ENCODE measurements at regions not wholly inside any gene's neighbourhood (a gene's known extent, or its start where the extent isn't known, plus 50 kb on each side); places are given as distances from the start of the nearest gene placed in this dataset.

DNA sequence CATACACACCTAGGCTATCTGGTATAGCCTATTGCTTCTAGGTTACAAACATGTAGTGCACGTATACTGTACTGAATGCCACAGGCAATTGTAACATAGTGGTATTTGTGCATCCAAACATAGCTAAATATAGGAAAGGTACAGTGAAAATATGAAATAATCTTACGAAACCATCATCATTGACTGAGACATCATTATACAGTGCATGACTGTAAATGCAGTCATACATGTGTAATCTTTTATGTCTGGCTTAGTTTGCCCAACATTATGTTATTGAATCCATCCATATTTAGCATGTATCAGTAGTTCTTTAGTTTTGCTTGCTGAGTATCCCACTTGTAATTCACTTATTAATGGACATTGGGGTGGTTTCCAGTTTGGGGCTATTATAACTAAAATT, 124.9 kb downstream of the CYLD start:
- no peak for DNase-seq

GRCh38 chr16:50864386-50864785, 122.5 kb downstream of the CYLD start:
- no peak for DNase-seq

DNA sequence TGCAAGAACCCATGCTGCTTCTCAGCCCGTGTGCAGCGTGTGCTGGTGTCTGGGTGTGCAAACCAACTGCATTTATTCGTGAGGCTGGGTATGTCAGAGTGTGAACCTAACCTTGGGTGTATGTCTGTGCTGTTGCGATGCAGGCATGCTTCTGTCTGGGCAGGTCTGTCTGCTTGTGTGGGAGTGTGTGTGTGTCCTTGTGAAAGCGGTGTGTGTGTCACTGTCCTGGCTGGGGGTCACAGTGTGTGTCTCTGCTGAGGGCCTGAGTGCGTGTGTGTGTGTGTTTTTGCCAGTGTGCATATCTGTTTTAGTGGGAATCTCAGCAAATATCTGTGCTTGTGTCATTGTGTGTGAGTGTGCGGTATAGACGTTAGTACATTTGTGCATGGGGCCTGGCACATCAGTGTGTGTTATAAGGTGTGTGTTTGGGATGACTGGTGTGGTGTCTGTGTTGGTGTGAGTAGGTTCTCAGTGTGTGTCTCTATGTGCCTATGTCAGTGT, 121.8 kb downstream of the CYLD start:
- DNase-seq = no peak

DNA sequence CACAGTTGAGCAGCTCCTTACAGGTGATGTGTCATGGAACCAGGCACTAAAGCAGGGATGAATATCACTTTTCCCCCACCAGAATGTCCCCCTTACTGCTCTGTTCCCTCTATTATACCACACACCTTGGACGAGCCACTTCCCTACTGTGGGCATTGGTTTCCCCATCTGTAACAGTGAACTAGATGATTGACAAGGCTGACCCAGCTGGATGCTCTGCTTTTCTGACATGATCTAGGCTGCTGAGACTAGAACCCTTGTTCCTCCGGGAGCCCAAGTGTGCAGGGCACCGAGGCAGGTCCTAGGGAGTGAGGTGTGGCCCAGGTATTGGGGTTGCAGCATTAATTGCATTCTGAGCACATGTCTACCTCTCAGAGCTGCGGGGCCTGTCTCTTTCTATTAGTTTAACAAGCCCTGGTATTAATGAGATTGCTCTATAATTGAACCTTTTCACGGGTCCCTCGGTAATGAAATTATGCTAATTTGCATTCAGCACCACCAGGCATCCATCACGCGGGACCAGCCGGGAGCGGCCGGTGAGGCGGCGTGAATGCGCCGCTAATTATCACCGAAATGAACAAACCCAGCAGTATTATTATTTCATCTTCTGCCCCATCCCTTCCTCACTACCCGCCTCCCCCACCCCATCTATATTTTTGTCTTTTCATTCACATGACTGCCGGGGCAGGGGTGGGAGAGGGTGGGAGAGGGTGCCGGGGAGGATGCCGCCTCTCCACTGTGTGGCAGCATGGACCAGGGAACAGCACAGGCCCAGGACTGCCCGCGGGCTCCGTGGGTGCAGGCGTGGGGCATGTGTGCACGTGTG, 121.1 kb downstream of the CYLD start:
- no peak for DNase-seq

GRCh38 chr16:50861970-50862411, 120.1 kb downstream of the CYLD start:
- DNase-seq = no peak

DNA sequence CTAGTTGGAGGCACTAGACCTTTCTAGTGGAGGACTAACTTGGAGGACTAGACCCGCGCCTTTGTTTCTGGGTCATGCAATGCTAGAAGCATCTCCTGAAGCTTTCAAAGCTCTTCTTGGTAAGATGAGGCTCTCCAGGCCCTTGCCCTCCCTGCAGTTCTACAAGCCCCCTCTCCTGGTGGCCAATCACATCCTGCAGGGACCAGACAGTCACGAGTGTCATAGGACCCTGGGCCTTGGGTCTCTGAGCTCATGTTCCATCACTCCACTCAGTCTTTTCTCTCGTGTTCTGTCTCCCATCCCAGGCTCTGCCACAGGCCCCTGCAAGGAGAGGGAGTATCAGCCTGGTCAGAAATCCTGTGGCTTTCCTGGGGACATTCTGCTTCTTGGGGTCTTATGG, 119.6 kb downstream of the CYLD start:
- no peak for DNase-seq

DNA sequence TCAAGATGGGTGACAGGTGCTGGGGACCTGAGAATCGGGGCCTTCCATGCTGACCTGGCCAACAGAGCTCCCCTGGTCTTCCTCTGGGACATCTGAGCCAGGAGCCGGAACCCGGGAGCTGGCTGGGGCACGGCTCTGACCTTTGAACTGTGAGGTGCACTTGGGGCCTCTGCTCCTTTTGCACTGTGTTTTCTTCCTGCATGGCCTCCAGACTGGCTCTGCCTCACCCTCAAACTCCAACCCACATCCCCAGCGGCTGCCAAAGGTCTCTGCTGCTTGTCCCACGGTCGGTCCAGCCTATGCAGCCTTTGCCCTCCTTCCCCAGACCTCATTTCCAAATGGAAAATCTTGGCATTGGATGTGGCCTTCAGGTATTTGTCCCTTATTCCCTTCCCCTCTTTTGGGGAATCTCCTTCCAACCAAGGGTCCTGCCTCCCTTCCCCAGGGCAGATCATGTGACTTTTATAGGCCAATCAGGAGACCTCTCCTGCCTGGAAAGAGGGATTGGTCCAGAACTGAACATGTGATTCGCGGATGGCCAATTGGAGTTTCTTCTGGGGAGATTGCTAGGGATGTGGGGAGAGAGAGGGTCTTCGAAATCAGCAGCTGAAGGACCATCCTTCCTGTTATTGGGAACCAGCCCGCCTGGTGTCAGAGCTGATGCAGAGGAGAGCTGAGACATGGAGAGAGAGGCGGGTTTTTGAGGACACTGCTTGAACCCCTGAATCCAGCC, 117.9 kb downstream of the CYLD start:
- DNase-seq = no peak

- no peak for DNase-seq
Observed at GRCh38 chr16:50858877-50859627, 117.2 kb downstream of the CYLD start.

- DNase-seq = no peak
Observed at GRCh38 chr16:50858376-50858775, 116.5 kb downstream of the CYLD start.

DNA sequence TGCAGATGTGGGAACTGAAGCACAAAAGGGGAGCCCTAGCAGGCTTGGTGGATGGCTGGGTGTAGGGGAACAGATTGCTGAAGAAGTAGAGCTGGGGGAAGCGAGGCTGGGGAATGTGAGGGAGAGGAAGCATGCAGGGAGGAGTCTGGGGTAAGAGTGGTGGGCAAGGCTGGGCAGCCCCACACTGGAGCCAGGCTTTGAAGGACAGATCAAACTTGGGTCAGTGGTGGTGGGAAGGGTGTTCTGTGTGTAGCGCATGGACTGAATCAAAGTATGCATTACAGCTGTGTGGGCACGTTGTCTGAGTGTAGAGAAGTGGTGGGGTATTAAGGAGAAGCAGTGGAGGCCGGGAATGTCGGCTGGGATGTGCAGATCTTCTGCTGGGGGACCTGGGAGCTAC, 116.0 kb downstream of the CYLD start:
- DNase-seq = no peak

GRCh38 chr16:50856991-50857390, 115.1 kb downstream of the CYLD start:
- DNase-seq = no peak

DNA sequence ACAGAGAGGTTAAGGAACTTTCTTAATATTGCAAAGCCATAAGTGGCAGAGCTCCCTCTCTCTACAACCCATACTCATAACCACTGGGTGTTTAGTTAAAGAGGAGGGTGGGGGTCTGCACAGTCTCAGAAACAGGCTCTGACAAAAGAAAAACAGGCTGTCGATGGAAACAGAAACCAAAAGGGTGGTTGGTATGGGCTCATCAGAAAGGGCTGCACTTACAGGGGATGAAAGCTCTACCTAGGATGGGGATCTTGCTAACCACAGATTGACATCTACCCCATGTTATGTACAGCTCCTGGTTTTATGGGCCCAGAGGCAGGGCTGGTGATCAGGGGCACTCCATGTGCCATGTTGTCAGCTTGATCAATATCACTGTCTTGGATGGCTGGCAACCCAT, 111.4 kb downstream of the CYLD start:
- DNase-seq = no peak

Measured in DMS53 (cell line).